PC-9 (cell line): ENCODE measurements at regions not wholly inside any gene's neighbourhood (a gene's known extent, or its start where the extent isn't known, plus 50 kb on each side); places are given as distances from the start of the nearest gene placed in this dataset.

Experiments used
- CTCF ChIP-seq: fragments of 200-600 bp; sonication (generic); conservative IDR thresholded peaks from 2 replicates; pipeline ENCODE4 v1.6.1; 2017; ENCODE audit warnings: mixed run types, antibody characterized with exemption, mild to moderate bottlenecking, moderate library complexity
- EZH2 ChIP-seq: fragments of 200-600 bp; sonication (generic); IDR thresholded peaks from 2 replicates; pipeline ENCODE4 v1.8.0; 2017; ENCODE audit warnings: antibody characterized with exemption, low read depth

GRCh38 chr6:148682252-148682651, 64.6 kb upstream of the UST start:
- TF ChIP-seq EZH2: no peak
- no peak for TF ChIP-seq CTCF
